HepG2 (cell line): ENCODE measurements at regions not wholly inside any gene's neighbourhood (a gene's known extent, or its start where the extent isn't known, plus 50 kb on each side); places are given as distances from the start of the nearest gene placed in this dataset.
"Not testable (repeated sequence)": the region's sequence is repeated elsewhere in the genome, so short reads cannot be mapped to it uniquely, and the experiment has no call there.

Experiments used
- ATAC-seq: fragments of 200-7000 bp; cut with Tn5 transposase; 3 replicates; pipeline ENCODE4 v1.9.1; 2020; ENCODE audit warnings: mild to moderate bottlenecking, moderate library complexity
- BruUV-seq: library from RNA; stranded (reverse); fragments of 400-500 nt; replicated peaks from 2 replicates; lab custom pipeline; 2021; lab: Mats Ljungman, UMichigan
- CTCF ChIA-PET: fragments of 300-600 bp; formaldehyde crosslinking; extraction: SDS; loops from one replicate; lab custom pipeline; 2021; ENCODE audit warnings: low total read pairs, inconsistent platforms, low intra/inter-chr PET ratio; lab: Yijun Ruan, JAX
- POLR2A ChIA-PET: fragments of 350-600 bp; sonication (Branson Sonifier 250); formaldehyde crosslinking; loops from one replicate; lab custom pipeline; 2020; ENCODE audit warnings: antibody characterized with exemption, inconsistent platforms; lab: Yijun Ruan, JAX
- DNase-seq: peaks from one replicate; pipeline ENCODE4 v3.0.0-alpha.2; 2015; ENCODE audit warnings: low spot score
- FAIRE-seq: peaks from 3 replicates; lab custom pipeline; 2011; peaks lifted over from hg19 to GRCh38; lab: Jason Lieb, UNC
- H2AFZ ChIP-seq: one replicate; pipeline ENCODE4 v1.6.1; 2011; ENCODE audit warnings: low read length, inconsistent platforms
- H3K27ac ChIP-seq: fragments of 300-600 bp; 3 replicates; pipeline ENCODE4 v1.8.0; 2011; ENCODE audit warnings: mixed run types, mild to moderate bottlenecking, mixed read lengths, low read length, inconsistent platforms; ENCODE audit not compliant: insufficient read depth; ENCODE audit errors: extremely low read length
- H3K27me3 ChIP-seq, 2 experiments: fragments of 200-600 bp in 1 of 2; 2 replicates in 1 of 2; 3 replicates in 1 of 2; pipeline versions ENCODE4 v1.6.0 to v1.8.0; 2011; ENCODE audit warnings: low read length in 2 of 2, mild to moderate bottlenecking in 2 of 2, moderate library complexity in 2 of 2, inconsistent platforms in 1 of 2; ENCODE audit not compliant: insufficient read depth in 2 of 2, control insufficient read depth in 1 of 2
- H3K36me3 ChIP-seq, 2 experiments: fragments of 200-600 bp in 1 of 2; replicated peaks in 1 of 2; 2 replicates in 1 of 2; 3 replicates in 1 of 2; pipeline versions ENCODE4 v1.5.1 to v1.8.0; 2011; ENCODE audit warnings: low read length in 2 of 2, inconsistent platforms in 1 of 2; ENCODE audit not compliant: insufficient read depth in 2 of 2, control insufficient read depth in 1 of 2
- H3K4me1 ChIP-seq: 2 replicates; pipeline ENCODE4 v1.5.1; 2012; ENCODE audit warnings: low read length, inconsistent platforms; ENCODE audit not compliant: insufficient read depth
- H3K4me2 ChIP-seq: 2 replicates; pipeline ENCODE4 v1.6.0; 2011; ENCODE audit warnings: low read depth, low read length, inconsistent platforms
- H3K4me3 ChIP-seq, 3 experiments: fragments of 200-600 bp in 1 of 3; sonication (generic), shearing (Covaris generic) in 1 of 3; replicated peaks in 1 of 3; 2 replicates each; pipeline ENCODE4 v1.5.1; 2011 to 2016; ENCODE audit warnings: low read length in 3 of 3, inconsistent platforms in 2 of 3, low read depth in 2 of 3, mild to moderate bottlenecking in 2 of 3, control low read depth in 1 of 3, mixed read lengths in 1 of 3; ENCODE audit not compliant: insufficient read depth in 1 of 3
- H3K79me2 ChIP-seq: one replicate; pipeline ENCODE4 v1.6.1; 2011; ENCODE audit warnings: low read length, inconsistent platforms; ENCODE audit not compliant: insufficient read depth
- H3K9ac ChIP-seq: 2 replicates; pipeline ENCODE4 v1.6.0; 2011; ENCODE audit warnings: mild to moderate bottlenecking, low read depth, low read length, inconsistent platforms; ENCODE audit not compliant: insufficient read depth
- H3K9me3 ChIP-seq: 2 replicates; pipeline ENCODE4 v1.5.1; 2012; ENCODE audit warnings: mild to moderate bottlenecking, low read length
- H4K20me1 ChIP-seq: 2 replicates; pipeline ENCODE4 v1.6.0; 2011; ENCODE audit warnings: inconsistent platforms, mild to moderate bottlenecking, low read length, moderate library complexity; ENCODE audit not compliant: insufficient read depth
- ATRX ChIP-seq: sonication (generic); formaldehyde crosslinking; IDR thresholded peaks from 2 replicates; pipeline ENCODE4 v1.4.0; 2020; ENCODE audit warnings: missing genetic modification reagents, borderline replicate concordance
- BRD4 ChIP-seq: sonication (generic); formaldehyde crosslinking; IDR thresholded peaks from 2 replicates; pipeline ENCODE4 v1.4.0; 2020; ENCODE audit warnings: missing genetic modification reagents
- FOXM1 ChIP-seq: sonication (generic); formaldehyde crosslinking; IDR thresholded peaks from 2 replicates; pipeline ENCODE4 v1.5.0; 2020; ENCODE audit warnings: missing genetic modification reagents
- NFAT5 ChIP-seq: sonication (generic); formaldehyde crosslinking; IDR thresholded peaks from 2 replicates; pipeline ENCODE4 v1.4.0; 2020; ENCODE audit warnings: missing genetic modification reagents
- POLR2AphosphoS2 ChIP-seq: IDR thresholded peaks from 2 replicates; pipeline ENCODE4 v1.6.1; 2011; ENCODE audit warnings: low read depth, low read length, improper control_type of control experiment
- PRDM10 ChIP-seq: sonication (generic); formaldehyde crosslinking; IDR thresholded peaks from 2 replicates; pipeline ENCODE4 v1.4.0; 2020; ENCODE audit warnings: low read depth, missing genetic modification reagents
- RXRB ChIP-seq: IDR thresholded peaks from 2 replicates; pipeline ENCODE4 v1.6.1; 2016; ENCODE audit warnings: borderline replicate concordance, missing genetic modification reagents, missing compliant biosample characterization
- ZMAT5 ChIP-seq: sonication (generic); formaldehyde crosslinking; IDR thresholded peaks from 2 replicates; pipeline ENCODE4 v1.5.0; 2020; ENCODE audit warnings: mild to moderate bottlenecking, low read depth, missing genetic modification reagents, borderline replicate concordance
- WGBS: methylation state at CpG from one replicate; pipeline ENCODE4 v1.1.6; 2017; ENCODE audit warnings: low lambda C conversion rate; 5-methylcytosine and 5-hydroxymethylcytosine counted together
- in situ Hi-C: cut with HindIII; loops from 2 replicates; pipeline ENCODE4 v1.10.0; 2017; ENCODE audit warnings: low pct_unique_long_range_greater_than_20kb; ENCODE audit not compliant: extremely low pct_ligation_motif_present
- intact Hi-C: fragments of 100-400 bp; cut with micrococcal nuclease; formaldehyde crosslinking; loops from one replicate; pipeline ENCODE4 v1.10.0; 2022; ENCODE audit not compliant: unreplicated experiment

GRCh38 chr6:55117267-55117666 lies 57.0 kb upstream of the HCRTR2 start (continued):
- no peak for TF ChIP-seq NFAT5 (CRISPR knock-in tag)
- no peak for TF ChIP-seq FOXM1
- no peak for TF ChIP-seq RXRB (CRISPR knock-in tag)
- no peak for TF ChIP-seq PRDM10 (CRISPR knock-in tag)
- no peak for TF ChIP-seq ATRX (CRISPR knock-in tag)
- no peak for TF ChIP-seq ZMAT5
- no peak for TF ChIP-seq BRD4
- no peak for TF ChIP-seq POLR2AphosphoS2

- intact Hi-C loops, BruUV-seq: not testable (repeated sequence)
Observed at GRCh38 chr6:55124241-55124640, 50.1 kb upstream of the HCRTR2 start.

More at GRCh38 chr6:55124241-55124640, 50.1 kb upstream of the HCRTR2 start:
- H3K4me1 ChIP-seq, POLR2A ChIA-PET, H3K27me3 ChIP-seq, H3K27ac ChIP-seq, in situ Hi-C loops, H3K9ac ChIP-seq, ATAC-seq, H3K4me3 ChIP-seq, H3K36me3 ChIP-seq, H2AFZ ChIP-seq, CTCF ChIA-PET, DNase-seq, H3K79me2 ChIP-seq, H4K20me1 ChIP-seq, FAIRE-seq, H3K4me2 ChIP-seq: not testable (repeated sequence)
- H3K9me3 ChIP-seq = peaks cover 17% of the 10 kb centered on the region
- WGBS = 6% methylated on average over 2 of the region's 2 CpGs
